A549 (cell line): ENCODE measurements at regions not wholly inside any gene's neighbourhood (a gene's known extent, or its start where the extent isn't known, plus 50 kb on each side); places are given as distances from the start of the nearest gene placed in this dataset.
A peak's percentile ranks its signal among the peaks of the same experiment; 100 is the strongest.

Experiments used
- ATAC-seq, 2 experiments: fragments of 200-7000 bp in 1 of 2; fragments of >200 bp in 1 of 2; cut with Nextera tagmentation in 1 of 2; cut with Tn5 transposase in 1 of 2; 3 replicates each; pipeline versions ENCODE4 v1.8.0 to v1.9.1; 2018 to 2020; ENCODE audit warnings: mild to moderate bottlenecking in 1 of 2, moderate library complexity in 1 of 2
- CTCF ChIA-PET: fragments of 300-600 bp; sonication (Branson Sonifier 250); formaldehyde crosslinking; extraction: SDS; loops from one replicate; lab custom pipeline; 2021; ENCODE audit warnings: antibody characterized with exemption, inconsistent platforms; lab: Yijun Ruan, JAX
- POLR2A ChIA-PET: fragments of 350-600 bp; formaldehyde crosslinking; extraction: SDS; loops from one replicate; lab custom pipeline; 2021; ENCODE audit warnings: antibody characterized with exemption, inconsistent platforms; lab: Yijun Ruan, JAX
- DNase-seq, 2 experiments: peaks; one replicate each; pipeline versions ENCODE4 v3.0.0 to v3.0.0-alpha.2; 2011 to 2016; ENCODE audit warnings: low read depth in 1 of 2, low spot score in 1 of 2
- FAIRE-seq: peaks from 2 replicates; lab custom pipeline; 2011; peaks lifted over from hg19 to GRCh38; lab: Jason Lieb, UNC
- H3K27ac ChIP-seq, 2 experiments: fragments of >200 bp; sonication (Bioruptor Twin); formaldehyde crosslinking; 3 replicates each; pipeline ENCODE4 v1.5.1; 2016 to 2017
- H3K4me1 ChIP-seq: fragments of >200 bp; sonication (Bioruptor Twin); formaldehyde crosslinking; 3 replicates; pipeline ENCODE4 v1.6.1; 2016
- H3K4me2 ChIP-seq: fragments of >200 bp; sonication (Bioruptor Twin); formaldehyde crosslinking; 3 replicates; pipeline ENCODE4 v1.6.1; 2016
- H3K4me3 ChIP-seq: fragments of >200 bp; sonication (Bioruptor Twin); formaldehyde crosslinking; 3 replicates; pipeline ENCODE4 v1.5.1; 2016
- H3K9me3 ChIP-seq: fragments of >200 bp; sonication (Bioruptor Twin); formaldehyde crosslinking; 3 replicates; pipeline ENCODE4 v1.6.1; 2016
- BHLHE40 ChIP-seq: IDR thresholded peaks from 2 replicates; pipeline ENCODE4 v1.6.1; 2012; ENCODE audit warnings: low read depth, low read length, inconsistent platforms
- CEBPB ChIP-seq, 2 experiments: fragments of >200 bp in 1 of 2; sonication (Bioruptor Twin) in 1 of 2; formaldehyde crosslinking in 1 of 2; IDR thresholded peaks; 2 replicates each; pipeline ENCODE4 v1.6.1; 2012 to 2016
- EP300 ChIP-seq, 2 experiments: fragments of >200 bp; sonication (Bioruptor Twin); formaldehyde crosslinking; IDR thresholded peaks; 2 replicates in 1 of 2; 3 replicates in 1 of 2; pipeline ENCODE4 v1.6.1; 2016 to 2017
- ESRRA ChIP-seq: fragments of 150-350 bp; IDR thresholded peaks from 2 replicates; pipeline ENCODE4 v1.6.1; 2014; ENCODE audit warnings: mild to moderate bottlenecking, low read length, borderline replicate concordance
- FOSL2 ChIP-seq, 2 experiments: fragments of 450-650 bp in 1 of 2; fragments of >200 bp in 1 of 2; sonication (Bioruptor Twin) in 1 of 2; formaldehyde crosslinking; IDR thresholded peaks; 2 replicates each; pipeline versions ENCODE4 v1.5.0 to v1.6.1; 2016 to 2020; ENCODE audit warnings: mild to moderate bottlenecking in 1 of 2, moderate library complexity in 1 of 2
- HEYL ChIP-seq: fragments of 250-450 bp; sonication (Bioruptor Pico); IDR thresholded peaks from 2 replicates; pipeline ENCODE4 v1.8.0; 2021; ENCODE audit warnings: mild to moderate bottlenecking, moderate library complexity
- HOXA7 ChIP-seq: fragments of 250-450 bp; sonication (Bioruptor Pico); IDR thresholded peaks from 2 replicates; pipeline ENCODE4 v1.5.0; 2020; ENCODE audit warnings: mild to moderate bottlenecking, moderate library complexity
- JUN ChIP-seq, 2 experiments: fragments of >200 bp; sonication (Bioruptor Twin); formaldehyde crosslinking; IDR thresholded peaks; 2 replicates in 1 of 2; 3 replicates in 1 of 2; pipeline ENCODE4 v1.6.1; 2016 to 2017
- KDM1A ChIP-seq: fragments of 200-600 bp; sonication (generic); IDR thresholded peaks from 2 replicates; pipeline ENCODE4 v1.6.1; 2016; ENCODE audit warnings: low read depth, mild to moderate bottlenecking
- MAFK ChIP-seq: fragments of 450-650 bp; IDR thresholded peaks from 2 replicates; pipeline ENCODE4 v1.6.1; 2014; ENCODE audit not compliant: partially characterized antibody
- MAX ChIP-seq: IDR thresholded peaks from 2 replicates; pipeline ENCODE4 v1.6.1; 2012
- NFE2L2 ChIP-seq: fragments of 150-350 bp; conservative IDR thresholded peaks from 2 replicates; pipeline ENCODE4 v1.6.1; 2014; ENCODE audit warnings: low read length
- POLR2A ChIP-seq: IDR thresholded peaks from 2 replicates; pipeline ENCODE4 v1.6.1; 2012; ENCODE audit warnings: mild to moderate bottlenecking, low read length
- POLR2AphosphoS2 ChIP-seq: conservative IDR thresholded peaks from 2 replicates; pipeline ENCODE4 v1.6.1; 2012; ENCODE audit warnings: low read length, improper control_type of control experiment, inconsistent platforms
- RAD21 ChIP-seq, 2 experiments: fragments of >200 bp in 1 of 2; sonication (Bioruptor Twin) in 1 of 2; formaldehyde crosslinking in 1 of 2; IDR thresholded peaks in 1 of 2; conservative IDR thresholded peaks in 1 of 2; 2 replicates in 1 of 2; 3 replicates in 1 of 2; pipeline ENCODE4 v1.6.1; 2012 to 2018; ENCODE audit warnings: inconsistent platforms in 1 of 2
- RCOR1 ChIP-seq: fragments of 150-350 bp; IDR thresholded peaks from 2 replicates; pipeline ENCODE4 v1.6.1; 2014; ENCODE audit warnings: antibody characterized with exemption, low read length, low read depth
- SREBF2 ChIP-seq: fragments of 450-650 bp; IDR thresholded peaks from 2 replicates; pipeline ENCODE4 v1.6.1; 2014; ENCODE audit warnings: mild to moderate bottlenecking, moderate library complexity
- ZFP36 ChIP-seq: fragments of 450-650 bp; IDR thresholded peaks from 2 replicates; pipeline ENCODE4 v1.6.1; 2014; ENCODE audit warnings: borderline replicate concordance; ENCODE audit not compliant: partially characterized antibody
- ZSCAN20 ChIP-seq: fragments of 250-450 bp; sonication (Bioruptor Pico); IDR thresholded peaks from 2 replicates; pipeline ENCODE4 v1.8.0; 2022; ENCODE audit warnings: mild to moderate bottlenecking, moderate library complexity
- WGBS: methylation state at CpG from one replicate; pipeline ENCODE4 v1.1.6; 2017; ENCODE audit errors: missing lambda C conversion rate; 5-methylcytosine and 5-hydroxymethylcytosine counted together
- TF ChIP-seq, protein P1 (sequence below): fragments of 250-450 bp; sonication (Bioruptor Pico); IDR thresholded peaks from 2 replicates; pipeline ENCODE4 v1.5.0; 2021; ENCODE audit warnings: mild to moderate bottlenecking, moderate library complexity, borderline replicate concordance
- TF ChIP-seq, protein P2 (sequence below): fragments of 200-600 bp; sonication (generic); IDR thresholded peaks from 2 replicates; pipeline ENCODE4 v1.6.1; 2016; ENCODE audit warnings: antibody characterized with exemption, mild to moderate bottlenecking, moderate library complexity

DNA sequence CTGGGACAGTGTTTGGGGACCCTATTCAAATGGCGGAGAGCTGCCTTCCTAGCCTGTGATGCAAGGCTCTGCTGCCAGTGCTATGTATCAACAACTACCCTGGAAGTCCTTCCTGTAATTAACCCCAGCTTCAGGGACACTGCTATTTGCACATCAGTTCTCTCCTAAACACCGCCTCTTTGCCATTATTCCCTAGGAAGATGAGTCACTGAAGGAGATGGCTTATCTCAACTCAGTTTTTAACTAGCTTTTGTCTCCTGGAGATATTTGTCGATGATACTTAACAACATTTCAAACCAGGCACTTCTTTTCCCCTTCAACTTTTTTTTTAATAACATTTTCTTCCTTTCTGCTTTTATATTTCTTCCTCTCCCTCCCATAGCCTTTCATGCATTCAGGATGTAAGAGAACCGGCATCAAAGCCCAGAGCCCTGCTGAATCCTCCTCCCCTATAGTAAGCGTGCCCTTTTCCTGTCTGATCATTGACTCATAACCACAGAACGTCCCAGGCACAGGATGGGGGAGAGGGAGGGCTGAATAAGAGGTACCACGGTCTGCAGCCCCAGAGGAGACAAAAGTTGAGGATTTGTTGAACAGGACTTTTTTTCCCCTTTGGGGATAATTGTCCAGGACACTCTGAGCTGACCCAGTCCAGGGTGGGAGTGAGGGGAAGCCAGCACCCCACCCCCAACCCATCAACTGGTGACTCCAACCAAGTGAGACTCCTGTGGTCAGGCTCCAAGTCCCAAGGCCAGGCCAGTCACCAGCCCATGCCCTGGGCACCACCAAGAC lies 387.8 kb upstream of the SALL1 start (continued):
- TF ChIP-seq JUN (IDR thresholded peaks at IDR 0.05) (peak; percentile 24 to 71; a peak in 3 of 5 replicates), MAFK (no peak)

DNA sequence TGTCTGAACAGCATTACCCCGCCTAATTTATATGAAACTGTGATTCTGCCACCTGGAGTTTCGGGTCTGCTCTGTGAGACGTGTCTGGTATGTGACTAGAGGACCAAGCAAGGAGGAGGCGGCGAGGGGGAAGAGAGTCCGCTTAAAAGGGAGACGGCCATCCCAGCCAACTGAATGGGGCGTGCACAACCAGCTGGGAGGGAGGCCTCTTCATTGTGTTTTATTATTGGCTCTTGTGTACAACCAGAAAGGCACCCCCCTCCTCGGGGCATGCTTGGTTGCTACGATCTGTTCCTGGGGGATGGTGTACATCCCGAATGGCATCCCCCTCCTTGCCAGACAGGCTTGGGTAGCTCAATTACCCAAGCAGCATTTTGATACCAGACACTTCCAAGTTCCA lies 384.5 kb upstream of the SALL1 start:
- ATAC-seq: no peak
- Histone ChIP-seq H3K4me3 (no peak overlapping the region), H3K27ac (peak overlapping the region; percentile 20 to 92; a peak in 4 of 6 replicates), H3K4me1 (peaks cover 24% of the 10 kb centered on the region), H3K4me2 (no peak overlapping the region), H3K9me3 (no peaks in the 10 kb centered on the region)
- CTCF ChIA-PET: interaction anchor here (2.3 kb wide), 1 partner anchor 11 kb away, joined by 13 read pairs; no protein-coding TSS in a partner anchor
- TF ChIP-seq CEBPB (IDR thresholded peaks at IDR 0.05) (no peak), KDM1A (no peak), MAX (no peak), ZSCAN20 (CRISPR knock-in tag) (no peak), HOXA7 (CRISPR knock-in tag) (no peak), NFE2L2 (no peak), POLR2AphosphoS2 (no peak), HEYL (CRISPR knock-in tag) (no peak), FOSL2 (IDR thresholded peaks at IDR 0.05) (no peak), FOSL2 (CRISPR knock-in tag; IDR thresholded peaks at IDR 0.05) (no peak), RCOR1 (no peak), POLR2A (no peak), BHLHE40 (no peak), EP300 (IDR thresholded peaks at IDR 0.05) (no peak), ZFP36 (no peak), SREBF2 (no peak), ESRRA (no peak), RAD21 (conservative IDR thresholded peaks at IDR 0.05 in 1 of 2, IDR thresholded peaks at IDR 0.05 in 1 of 2) (no peak)
- TF ChIP-seq, protein P1, sequence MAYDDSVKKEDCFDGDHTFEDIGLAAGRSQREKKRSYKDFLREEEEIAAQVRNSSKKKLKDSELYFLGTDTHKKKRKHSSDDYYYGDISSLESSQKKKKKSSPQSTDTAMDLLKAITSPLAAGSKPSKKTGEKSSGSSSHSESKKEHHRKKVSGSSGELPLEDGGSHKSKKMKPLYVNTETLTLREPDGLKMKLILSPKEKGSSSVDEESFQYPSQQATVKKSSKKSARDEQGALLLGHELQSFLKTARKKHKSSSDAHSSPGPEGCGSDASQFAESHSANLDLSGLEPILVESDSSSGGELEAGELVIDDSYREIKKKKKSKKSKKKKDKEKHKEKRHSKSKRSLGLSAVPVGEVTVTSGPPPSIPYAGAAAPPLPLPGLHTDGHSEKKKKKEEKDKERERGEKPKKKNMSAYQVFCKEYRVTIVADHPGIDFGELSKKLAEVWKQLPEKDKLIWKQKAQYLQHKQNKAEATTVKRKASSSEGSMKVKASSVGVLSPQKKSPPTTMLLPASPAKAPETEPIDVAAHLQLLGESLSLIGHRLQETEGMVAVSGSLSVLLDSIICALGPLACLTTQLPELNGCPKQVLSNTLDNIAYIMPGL (CRISPR knock-in tag): no peak
- TF ChIP-seq, protein P2, sequence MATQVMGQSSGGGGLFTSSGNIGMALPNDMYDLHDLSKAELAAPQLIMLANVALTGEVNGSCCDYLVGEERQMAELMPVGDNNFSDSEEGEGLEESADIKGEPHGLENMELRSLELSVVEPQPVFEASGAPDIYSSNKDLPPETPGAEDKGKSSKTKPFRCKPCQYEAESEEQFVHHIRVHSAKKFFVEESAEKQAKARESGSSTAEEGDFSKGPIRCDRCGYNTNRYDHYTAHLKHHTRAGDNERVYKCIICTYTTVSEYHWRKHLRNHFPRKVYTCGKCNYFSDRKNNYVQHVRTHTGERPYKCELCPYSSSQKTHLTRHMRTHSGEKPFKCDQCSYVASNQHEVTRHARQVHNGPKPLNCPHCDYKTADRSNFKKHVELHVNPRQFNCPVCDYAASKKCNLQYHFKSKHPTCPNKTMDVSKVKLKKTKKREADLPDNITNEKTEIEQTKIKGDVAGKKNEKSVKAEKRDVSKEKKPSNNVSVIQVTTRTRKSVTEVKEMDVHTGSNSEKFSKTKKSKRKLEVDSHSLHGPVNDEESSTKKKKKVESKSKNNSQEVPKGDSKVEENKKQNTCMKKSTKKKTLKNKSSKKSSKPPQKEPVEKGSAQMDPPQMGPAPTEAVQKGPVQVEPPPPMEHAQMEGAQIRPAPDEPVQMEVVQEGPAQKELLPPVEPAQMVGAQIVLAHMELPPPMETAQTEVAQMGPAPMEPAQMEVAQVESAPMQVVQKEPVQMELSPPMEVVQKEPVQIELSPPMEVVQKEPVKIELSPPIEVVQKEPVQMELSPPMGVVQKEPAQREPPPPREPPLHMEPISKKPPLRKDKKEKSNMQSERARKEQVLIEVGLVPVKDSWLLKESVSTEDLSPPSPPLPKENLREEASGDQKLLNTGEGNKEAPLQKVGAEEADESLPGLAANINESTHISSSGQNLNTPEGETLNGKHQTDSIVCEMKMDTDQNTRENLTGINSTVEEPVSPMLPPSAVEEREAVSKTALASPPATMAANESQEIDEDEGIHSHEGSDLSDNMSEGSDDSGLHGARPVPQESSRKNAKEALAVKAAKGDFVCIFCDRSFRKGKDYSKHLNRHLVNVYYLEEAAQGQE: no peak
- 81% methylated on average over 11 of the region's 11 CpGs for WGBS
- POLR2A ChIA-PET: no interaction called here
- no peak for FAIRE-seq
- no peak for DNase-seq
